C4-2B (cell line): ENCODE measurements at regions not wholly inside any gene's neighbourhood (a gene's known extent, or its start where the extent isn't known, plus 50 kb on each side); places are given as distances from the start of the nearest gene placed in this dataset.

Experiments
- ZFX ChIP-seq: fragments of 450-650 bp; IDR thresholded peaks from 2 replicates; pipeline ENCODE4 v1.6.1; 2017
- TF ChIP-seq, protein P1 (sequence below): fragments of 450-650 bp; conservative IDR thresholded peaks from 2 replicates; pipeline ENCODE4 v1.5.1; 2017; ENCODE audit warnings: mild to moderate bottlenecking

DNA sequence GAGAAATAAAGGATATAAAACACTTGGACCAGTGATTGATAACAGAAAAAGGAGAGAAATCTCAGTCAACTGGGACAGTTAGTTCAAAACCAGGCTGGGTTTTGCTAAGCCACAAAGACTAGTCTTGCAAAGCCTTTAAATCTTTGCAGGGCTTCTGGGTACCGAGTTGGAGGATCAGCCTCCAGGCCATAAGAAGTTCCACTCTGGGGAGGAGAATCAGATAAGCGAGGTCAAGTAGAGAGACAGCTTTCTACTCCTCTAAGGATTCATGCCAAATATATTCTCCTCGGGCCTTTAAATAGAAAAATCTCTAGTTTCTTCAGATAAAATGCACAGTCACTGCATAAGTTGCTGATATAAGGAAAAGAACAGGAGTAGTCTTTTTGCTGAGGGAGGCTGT lies 92.7 kb downstream of the MFAP3L start:
- TF ChIP-seq, protein P1, sequence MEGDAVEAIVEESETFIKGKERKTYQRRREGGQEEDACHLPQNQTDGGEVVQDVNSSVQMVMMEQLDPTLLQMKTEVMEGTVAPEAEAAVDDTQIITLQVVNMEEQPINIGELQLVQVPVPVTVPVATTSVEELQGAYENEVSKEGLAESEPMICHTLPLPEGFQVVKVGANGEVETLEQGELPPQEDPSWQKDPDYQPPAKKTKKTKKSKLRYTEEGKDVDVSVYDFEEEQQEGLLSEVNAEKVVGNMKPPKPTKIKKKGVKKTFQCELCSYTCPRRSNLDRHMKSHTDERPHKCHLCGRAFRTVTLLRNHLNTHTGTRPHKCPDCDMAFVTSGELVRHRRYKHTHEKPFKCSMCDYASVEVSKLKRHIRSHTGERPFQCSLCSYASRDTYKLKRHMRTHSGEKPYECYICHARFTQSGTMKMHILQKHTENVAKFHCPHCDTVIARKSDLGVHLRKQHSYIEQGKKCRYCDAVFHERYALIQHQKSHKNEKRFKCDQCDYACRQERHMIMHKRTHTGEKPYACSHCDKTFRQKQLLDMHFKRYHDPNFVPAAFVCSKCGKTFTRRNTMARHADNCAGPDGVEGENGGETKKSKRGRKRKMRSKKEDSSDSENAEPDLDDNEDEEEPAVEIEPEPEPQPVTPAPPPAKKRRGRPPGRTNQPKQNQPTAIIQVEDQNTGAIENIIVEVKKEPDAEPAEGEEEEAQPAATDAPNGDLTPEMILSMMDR, result no peak
- TF ChIP-seq ZFX, result no peak
